ENCODE measurements at regions not wholly inside any gene's neighbourhood (a gene's known extent, or its start where the extent isn't known, plus 50 kb on each side); places are given as distances from the start of the nearest gene placed in this dataset.
"Not testable (repeated sequence)": the region's sequence is repeated elsewhere in the genome, so short reads cannot be mapped to it uniquely, and the experiment has no call there.

- H3K4me1 ChIP-seq; H3K9me3 ChIP-seq; H3K27ac ChIP-seq; ATAC-seq; H3K36me3 ChIP-seq; intact Hi-C loops (cut with DNase I); DNase-seq; H3K4me3 ChIP-seq; H3K27me3 ChIP-seq (ENCODE audit: low read depth): not testable (repeated sequence)
Observed at GRCh38 chr5:11392-11791, 80.6 kb upstream of the PLEKHG4B start.

DNA sequence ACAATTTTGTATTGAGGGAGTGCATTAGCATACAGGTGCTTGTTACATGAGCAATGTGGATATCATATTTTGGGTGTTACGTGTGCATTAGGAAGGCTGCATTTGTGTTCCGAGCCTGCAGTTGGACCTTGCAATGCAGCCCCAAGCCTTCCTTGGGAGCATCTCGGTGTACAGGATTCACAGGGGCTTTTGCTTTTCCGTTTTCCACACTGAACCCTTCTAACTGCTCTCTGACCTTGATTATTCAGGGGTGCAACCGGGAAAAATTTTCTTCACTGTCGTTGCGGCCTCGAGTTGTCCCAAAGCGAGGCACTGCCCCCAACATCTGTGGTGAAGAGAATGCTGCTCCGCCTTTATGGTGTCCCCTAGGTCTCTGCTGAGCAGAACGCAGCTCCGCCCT, 80.1 kb upstream of the PLEKHG4B start:
- intact Hi-C loops (cut with DNase I), result no loop called here
- Histone ChIP-seq H3K27ac (no peak overlapping the region), H3K27me3 (ENCODE audit: low read depth) (no peaks in the 10 kb centered on the region), H3K4me1 (no peaks in the 10 kb centered on the region), H3K36me3 (no peaks in the 10 kb centered on the region), H3K4me3 (no peak overlapping the region), H3K9me3 (no peaks in the 10 kb centered on the region)
- no peak for TF ChIP-seq CTCF (IDR thresholded peaks at IDR 0.05)
- ATAC-seq (no peak), DNase-seq (no peak)

DNA sequence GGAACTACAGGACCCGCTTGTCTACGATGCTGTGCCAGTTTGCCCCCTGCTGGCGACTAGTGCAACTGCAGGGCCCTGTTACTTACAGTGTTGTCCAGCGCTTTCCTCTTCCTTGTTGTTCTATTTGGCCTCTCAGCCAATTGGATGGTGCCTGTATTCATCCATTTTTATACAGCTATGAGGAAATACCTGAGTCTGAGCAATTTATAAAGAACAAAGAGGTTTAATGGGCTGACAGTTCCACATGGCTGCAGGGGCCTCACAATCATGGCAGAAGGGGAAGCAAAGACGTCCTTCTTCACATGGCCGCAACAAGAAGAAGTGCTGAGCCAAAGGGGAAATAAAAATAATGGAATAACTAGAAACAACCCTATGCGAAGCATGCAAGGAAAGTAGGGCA, 78.7 kb upstream of the PLEKHG4B start:
- no peaks in the 10 kb centered on the region for H3K4me1 ChIP-seq
- no peak for DNase-seq
- no peak overlapping the region for H3K4me3 ChIP-seq
- TF ChIP-seq CTCF (IDR thresholded peaks at IDR 0.05), result no peak
- no peaks in the 10 kb centered on the region for H3K9me3 ChIP-seq
- ATAC-seq, result no peak
- intact Hi-C loops (cut with DNase I), result no loop called here
- H3K27ac ChIP-seq, result no peak overlapping the region
- H3K36me3 ChIP-seq, result no peaks in the 10 kb centered on the region
- H3K27me3 ChIP-seq (ENCODE audit: low read depth), result no peaks in the 10 kb centered on the region

- DNase-seq; intact Hi-C loops (cut with DNase I); H3K36me3 ChIP-seq; H3K4me1 ChIP-seq; H3K27ac ChIP-seq; H3K4me3 ChIP-seq; ATAC-seq; H3K9me3 ChIP-seq; H3K27me3 ChIP-seq (ENCODE audit: low read depth): not testable (repeated sequence)
Observed at GRCh38 chr5:14676-15075, 77.3 kb upstream of the PLEKHG4B start.

- H3K27ac ChIP-seq; H3K36me3 ChIP-seq; H3K4me1 ChIP-seq; H3K4me3 ChIP-seq; intact Hi-C loops (cut with DNase I); H3K27me3 ChIP-seq (ENCODE audit: low read depth); DNase-seq; H3K9me3 ChIP-seq; ATAC-seq: not testable (repeated sequence)
Observed at GRCh38 chr5:20276-20675, 71.7 kb upstream of the PLEKHG4B start.

DNA sequence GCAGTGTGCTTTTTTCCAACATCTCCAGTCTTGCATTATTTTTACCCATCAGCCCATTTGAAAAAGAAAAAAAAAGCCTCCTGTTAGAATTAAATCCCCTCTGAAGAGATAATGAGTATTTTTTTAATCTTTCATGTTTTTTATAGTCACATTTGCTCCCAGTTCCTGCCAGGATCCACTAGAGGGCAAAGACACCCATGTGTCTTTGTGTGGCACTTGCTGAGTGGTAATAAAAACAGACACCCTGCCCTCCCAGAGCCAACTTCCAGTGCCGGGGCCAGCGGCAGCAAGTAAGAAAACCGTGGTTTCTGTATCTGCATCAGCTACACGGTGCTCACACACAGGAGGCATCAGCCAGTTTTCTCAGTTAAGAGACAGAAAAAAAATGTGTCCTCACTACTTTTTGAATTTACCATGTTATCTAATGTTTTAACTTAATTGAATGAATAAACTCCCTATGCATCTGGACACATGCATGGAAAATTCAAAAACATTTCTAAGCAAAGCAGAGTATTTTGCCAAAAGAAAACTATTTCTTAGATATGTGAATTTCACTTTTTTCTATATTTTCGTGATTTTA, 70.2 kb upstream of the PLEKHG4B start:
- Histone ChIP-seq H3K9me3 (no peaks in the 10 kb centered on the region), H3K36me3 (no peaks in the 10 kb centered on the region), H3K27ac (no peak overlapping the region), H3K4me3 (no peak overlapping the region), H3K27me3 (ENCODE audit: low read depth) (peaks cover 9% of the 10 kb centered on the region), H3K4me1 (no peaks in the 10 kb centered on the region)
- DNase-seq (no peak), ATAC-seq (no peak)
- intact Hi-C loops (cut with DNase I), result no loop called here
- no peak for TF ChIP-seq CTCF (IDR thresholded peaks at IDR 0.05)

DNA sequence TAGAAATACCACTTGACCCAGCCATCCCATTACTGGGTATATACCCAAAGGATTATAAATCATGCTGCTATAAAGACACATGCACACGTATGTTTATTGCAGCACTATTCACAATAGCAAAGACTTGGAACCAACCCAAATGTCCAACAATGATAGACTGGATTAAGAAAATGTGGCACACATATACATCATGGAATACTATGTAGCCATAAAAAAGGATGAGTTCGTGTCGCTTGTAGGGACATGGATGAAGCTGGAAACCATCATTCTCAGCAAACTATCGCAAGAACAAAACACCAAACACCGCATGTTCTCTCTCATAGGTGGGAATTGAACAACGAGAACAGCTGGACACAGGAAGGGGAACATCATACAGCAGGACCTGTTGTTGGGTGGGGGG, 68.1 kb upstream of the PLEKHG4B start:
- not testable (repeated sequence) for DNase-seq, ATAC-seq

GRCh38 chr5:25067-25466, 66.9 kb upstream of the PLEKHG4B start:
- H3K4me1 ChIP-seq; H3K9me3 ChIP-seq; H3K36me3 ChIP-seq; H3K4me3 ChIP-seq; H3K27ac ChIP-seq; DNase-seq; ATAC-seq; intact Hi-C loops (cut with DNase I): not testable (repeated sequence)
- peaks cover 12% of the 10 kb centered on the region for H3K27me3 ChIP-seq (ENCODE audit: low read depth)

More for the DNA sequence above, 68.1 kb upstream of the PLEKHG4B start:
- H3K9me3 ChIP-seq; H3K27ac ChIP-seq; H3K4me3 ChIP-seq; H3K36me3 ChIP-seq; intact Hi-C loops (cut with DNase I); H3K4me1 ChIP-seq: not testable (repeated sequence)
- H3K27me3 ChIP-seq (ENCODE audit: low read depth), result peaks cover 12% of the 10 kb centered on the region

Data from lower lobe of right lung (tissue), 2 donors.